ENCODE measurements at regions not wholly inside any gene's neighbourhood (a gene's known extent, or its start where the extent isn't known, plus 50 kb on each side); places are given as distances from the start of the nearest gene placed in this dataset.

- no peaks in the 10 kb centered on the region for H3K9me3 ChIP-seq (ENCODE audit: control insufficient read depth, low read depth, low read length)
- H2AFZ ChIP-seq (ENCODE audit: control insufficient read depth, low read length), result no peak overlapping the region
- no peaks in the 10 kb centered on the region for H3K4me1 ChIP-seq (ENCODE audit: control insufficient read depth, extremely low read depth, insufficient read depth, low read length)
- no peaks in the 10 kb centered on the region for H3K36me3 ChIP-seq (ENCODE audit: control insufficient read depth in 2 of 2, extremely low read depth in 1 of 2, insufficient read depth in 2 of 2, low read length in 2 of 2)
- TF ChIP-seq CTCF (optimal IDR thresholded peaks at IDR 0.05 in 1 of 3, IDR thresholded peaks at IDR 0.05 in 1 of 3, conservative IDR thresholded peaks at IDR 0.05 in 1 of 3; ENCODE audit: extremely low read depth in 1 of 3, insufficient read depth in 2 of 3, low read length in 3 of 3) (no peak), EZH2 (IDR thresholded peaks at IDR 0.05; ENCODE audit: low read length) (no peak)
- FAIRE-seq, result no peak
- no peaks in the 10 kb centered on the region for H4K20me1 ChIP-seq (ENCODE audit: control insufficient read depth, extremely low read depth, insufficient read depth, low read length)
- no peak overlapping the region for H3K4me2 ChIP-seq (ENCODE audit: control insufficient read depth, extremely low read depth, insufficient read depth, low read depth, low read length)
- no peak overlapping the region for H3K27ac ChIP-seq (ENCODE audit: control insufficient read depth, insufficient read depth, low read length)
- no peaks in the 10 kb centered on the region for H3K9me1 ChIP-seq (ENCODE audit: control insufficient read depth, extremely low read depth, insufficient read depth, low read length)
- H3K79me2 ChIP-seq (ENCODE audit: control insufficient read depth, insufficient read depth, low read length), result no peaks in the 10 kb centered on the region
- no peaks in the 10 kb centered on the region for H3K27me3 ChIP-seq (ENCODE audit: control insufficient read depth, extremely low read depth, insufficient read depth, low read length)
- H3K9ac ChIP-seq (ENCODE audit: control insufficient read depth, extremely low read depth, insufficient read depth, low read length), result no peak overlapping the region
- H3K4me3 ChIP-seq (ENCODE audit: control insufficient read depth in 2 of 3, extremely low read depth in 1 of 3, insufficient read depth in 2 of 3, low read depth in 1 of 3, low read length in 3 of 3), result no peak overlapping the region
- dilution Hi-C loops (cut with MboI; ENCODE audit: extremely low pct_ligation_motif_present, low sequenced_read_pairs), result no loop called here
- no peak for DNase-seq (ENCODE audit: low read depth, low spot score)
Measured at GRCh38 chr2:239806276-239806675, 218.9 kb downstream of the NDUFA10 start.

GRCh38 chr2:239805414-239805813, 219.7 kb downstream of the NDUFA10 start:
- no peaks in the 10 kb centered on the region for H3K27me3 ChIP-seq (ENCODE audit: control insufficient read depth, extremely low read depth, insufficient read depth, low read length)
- dilution Hi-C loops (cut with MboI; ENCODE audit: extremely low pct_ligation_motif_present, low sequenced_read_pairs), result no loop called here
- DNase-seq (ENCODE audit: low read depth, low spot score) (no peak), FAIRE-seq (no peak)
- no peak overlapping the region for H3K9ac ChIP-seq (ENCODE audit: control insufficient read depth, extremely low read depth, insufficient read depth, low read length)
- no peaks in the 10 kb centered on the region for H4K20me1 ChIP-seq (ENCODE audit: control insufficient read depth, extremely low read depth, insufficient read depth, low read length)
- no peaks in the 10 kb centered on the region for H3K36me3 ChIP-seq (ENCODE audit: control insufficient read depth in 2 of 2, extremely low read depth in 1 of 2, insufficient read depth in 2 of 2, low read length in 2 of 2)
- H3K4me2 ChIP-seq (ENCODE audit: control insufficient read depth, extremely low read depth, insufficient read depth, low read depth, low read length), result no peak overlapping the region
- no peaks in the 10 kb centered on the region for H3K79me2 ChIP-seq (ENCODE audit: control insufficient read depth, insufficient read depth, low read length)
- TF ChIP-seq EZH2 (IDR thresholded peaks at IDR 0.05; ENCODE audit: low read length) (no peak), CTCF (optimal IDR thresholded peaks at IDR 0.05 in 1 of 3, IDR thresholded peaks at IDR 0.05 in 1 of 3, conservative IDR thresholded peaks at IDR 0.05 in 1 of 3; ENCODE audit: extremely low read depth in 1 of 3, insufficient read depth in 2 of 3, low read length in 3 of 3) (no peak)
- no peaks in the 10 kb centered on the region for H3K9me1 ChIP-seq (ENCODE audit: control insufficient read depth, extremely low read depth, insufficient read depth, low read length)
- H3K27ac ChIP-seq (ENCODE audit: control insufficient read depth, insufficient read depth, low read length), result no peak overlapping the region
- no peak overlapping the region for H2AFZ ChIP-seq (ENCODE audit: control insufficient read depth, low read length)
- H3K4me3 ChIP-seq (ENCODE audit: control insufficient read depth in 2 of 3, extremely low read depth in 1 of 3, insufficient read depth in 2 of 3, low read depth in 1 of 3, low read length in 3 of 3), result no peak overlapping the region
- no peaks in the 10 kb centered on the region for H3K9me3 ChIP-seq (ENCODE audit: control insufficient read depth, low read depth, low read length)
- H3K4me1 ChIP-seq (ENCODE audit: control insufficient read depth, extremely low read depth, insufficient read depth, low read length), result no peaks in the 10 kb centered on the region

Data from keratinocyte (primary cell).